SK-N-SH (cell line): ENCODE measurements at regions not wholly inside any gene's neighbourhood (a gene's known extent, or its start where the extent isn't known, plus 50 kb on each side); places are given as distances from the start of the nearest gene placed in this dataset.

Experiments used
- CTCF ChIA-PET: fragments of 300-600, 350-600 bp; formaldehyde crosslinking; extraction: SDS; loops from one replicate; lab custom pipeline; 2021; lab: Yijun Ruan, JAX
- POLR2A ChIA-PET: fragments of 350-600 bp; sonication (Branson Sonifier 250); formaldehyde crosslinking; extraction: SDS; loops from one replicate; lab custom pipeline; 2020; ENCODE audit warnings: antibody characterized with exemption, inconsistent platforms; lab: Yijun Ruan, JAX
- DNase-seq: peaks from one replicate; pipeline ENCODE4 v3.0.0; 2012
- H2AFZ ChIP-seq: fragments of 200-600 bp; sonication (generic); 2 replicates; pipeline ENCODE4 v1.8.1; 2016; ENCODE audit warnings: antibody characterized with exemption, mild to moderate bottlenecking, low read depth
- H3F3A ChIP-seq: fragments of 200-600 bp; sonication (generic); replicated peaks from 2 replicates; pipeline ENCODE3; 2016; ENCODE audit warnings: antibody characterized with exemption, mild to moderate bottlenecking; ENCODE audit not compliant: insufficient read depth
- H3K27ac ChIP-seq, 2 experiments: fragments of 200-500 bp in 1 of 2; fragments of 200-600 bp in 1 of 2; sonication (Bioruptor generic) in 1 of 2; sonication (generic), shearing (Covaris generic) in 1 of 2; 2 replicates each; pipeline versions ENCODE4 v1.5.1 to v1.6.1; 2014 to 2016; ENCODE audit warnings: low read depth in 2 of 2, inconsistent platforms in 1 of 2, low read length in 1 of 2, mild to moderate bottlenecking in 1 of 2, mixed read lengths in 1 of 2
- H3K27me3 ChIP-seq: fragments of 200-600 bp; sonication (generic), shearing (Covaris generic); 2 replicates; pipeline ENCODE4 v1.6.1; 2016; ENCODE audit warnings: mixed run types; ENCODE audit not compliant: insufficient read depth
- H3K36me3 ChIP-seq, 2 experiments: fragments of 200-500 bp in 1 of 2; fragments of 200-600 bp in 1 of 2; sonication (Bioruptor generic) in 1 of 2; sonication (generic) in 1 of 2; replicated peaks in 1 of 2; 2 replicates each; pipeline versions ENCODE3 to v1.5.1; 2014 to 2016; ENCODE audit warnings: low read length in 1 of 2, mild to moderate bottlenecking in 1 of 2; ENCODE audit not compliant: insufficient read depth in 2 of 2, control insufficient read depth in 1 of 2
- H3K4me1 ChIP-seq, 2 experiments: fragments of 200-500 bp in 1 of 2; fragments of 200-600 bp in 1 of 2; sonication (Bioruptor generic) in 1 of 2; sonication (generic), shearing (Covaris generic) in 1 of 2; 2 replicates each; pipeline versions ENCODE4 v1.5.1 to v1.6.1; 2014 to 2016; ENCODE audit warnings: low read depth in 1 of 2, low read length in 1 of 2, mixed run types in 1 of 2; ENCODE audit not compliant: insufficient read depth in 2 of 2, control insufficient read depth in 1 of 2
- H3K4me2 ChIP-seq: fragments of 200-600 bp; sonication (generic), shearing (Covaris generic); 2 replicates; pipeline ENCODE4 v1.6.1; 2017; ENCODE audit warnings: mixed run types
- H3K4me3 ChIP-seq, 2 experiments: fragments of 200-500 bp in 1 of 2; fragments of 200-600 bp in 1 of 2; sonication (Bioruptor generic) in 1 of 2; sonication (generic), shearing (Covaris generic) in 1 of 2; 2 replicates each; pipeline versions ENCODE4 v1.5.1 to v1.8.1; 2014 to 2016; ENCODE audit warnings: low read depth in 2 of 2, inconsistent platforms in 1 of 2, low read length in 1 of 2, mild to moderate bottlenecking in 1 of 2, mixed read lengths in 1 of 2, moderate library complexity in 1 of 2
- H3K79me2 ChIP-seq: fragments of 200-600 bp; sonication (generic); 2 replicates; pipeline ENCODE4 v1.8.1; 2017; ENCODE audit warnings: mild to moderate bottlenecking; ENCODE audit not compliant: insufficient read depth
- H3K9ac ChIP-seq: fragments of 200-600 bp; sonication (generic); 2 replicates; pipeline ENCODE4 v1.6.1; 2017; ENCODE audit warnings: mixed run types
- H3K9me2 ChIP-seq: fragments of 200-600 bp; sonication (generic); 2 replicates; pipeline ENCODE4 v1.6.1; 2017; ENCODE audit warnings: mixed run types
- H3K9me3 ChIP-seq: fragments of 200-600 bp; sonication (generic); 2 replicates; pipeline ENCODE4 v1.6.1; 2017; ENCODE audit warnings: mixed run types, mild to moderate bottlenecking, moderate library complexity
- H4K20me1 ChIP-seq: fragments of 200-600 bp; sonication (generic); 2 replicates; pipeline ENCODE4 v1.6.1; 2017; ENCODE audit warnings: mild to moderate bottlenecking, mixed run types; ENCODE audit not compliant: insufficient read depth
- CHD2 ChIP-seq: fragments of 150-350 bp; IDR thresholded peaks from 2 replicates; pipeline ENCODE4 v1.6.1; 2018; ENCODE audit warnings: low read length; ENCODE audit not compliant: partially characterized antibody
- EP300 ChIP-seq, 2 experiments: IDR thresholded peaks; 2 replicates each; pipeline versions ENCODE4 v1.4.0 to v1.6.1; 2012; ENCODE audit warnings: borderline replicate concordance in 1 of 2, low read depth in 1 of 2, low read length in 1 of 2
- FOXM1 ChIP-seq: IDR thresholded peaks from 2 replicates; pipeline ENCODE4 v1.4.0; 2012; ENCODE audit warnings: low read depth, mild to moderate bottlenecking
- GATA2 ChIP-seq: sonication (generic); formaldehyde crosslinking; IDR thresholded peaks from 2 replicates; pipeline ENCODE4 v1.5.0; 2020; ENCODE audit warnings: mild to moderate bottlenecking, missing genetic modification reagents
- MAX ChIP-seq: IDR thresholded peaks from 2 replicates; pipeline ENCODE4 v1.4.0; 2012; ENCODE audit warnings: low read depth
- RAD21 ChIP-seq: IDR thresholded peaks from 2 replicates; pipeline ENCODE4 v1.6.1; 2012; ENCODE audit warnings: mild to moderate bottlenecking, low read length
- TEAD4 ChIP-seq: IDR thresholded peaks from 2 replicates; pipeline ENCODE4 v1.4.0; 2012; ENCODE audit warnings: mild to moderate bottlenecking, borderline replicate concordance; ENCODE audit not compliant: insufficient read depth
- YY1 ChIP-seq: IDR thresholded peaks from 2 replicates; pipeline ENCODE4 v1.4.0; 2012; ENCODE audit warnings: low read depth, mild to moderate bottlenecking
- WGBS: methylation state at CpG from one replicate; pipeline ENCODE4 v1.1.6; 2017; ENCODE audit warnings: low lambda C conversion rate; 5-methylcytosine and 5-hydroxymethylcytosine counted together
- TF ChIP-seq, protein P1 (sequence below): IDR thresholded peaks from 2 replicates; pipeline ENCODE4 v1.6.1; 2012; ENCODE audit warnings: mild to moderate bottlenecking, low read depth, low read length, moderate library complexity
- TF ChIP-seq, protein P2 (sequence below): IDR thresholded peaks from 2 replicates; pipeline ENCODE4 v1.4.0; 2012; ENCODE audit warnings: low read depth, borderline replicate concordance

DNA sequence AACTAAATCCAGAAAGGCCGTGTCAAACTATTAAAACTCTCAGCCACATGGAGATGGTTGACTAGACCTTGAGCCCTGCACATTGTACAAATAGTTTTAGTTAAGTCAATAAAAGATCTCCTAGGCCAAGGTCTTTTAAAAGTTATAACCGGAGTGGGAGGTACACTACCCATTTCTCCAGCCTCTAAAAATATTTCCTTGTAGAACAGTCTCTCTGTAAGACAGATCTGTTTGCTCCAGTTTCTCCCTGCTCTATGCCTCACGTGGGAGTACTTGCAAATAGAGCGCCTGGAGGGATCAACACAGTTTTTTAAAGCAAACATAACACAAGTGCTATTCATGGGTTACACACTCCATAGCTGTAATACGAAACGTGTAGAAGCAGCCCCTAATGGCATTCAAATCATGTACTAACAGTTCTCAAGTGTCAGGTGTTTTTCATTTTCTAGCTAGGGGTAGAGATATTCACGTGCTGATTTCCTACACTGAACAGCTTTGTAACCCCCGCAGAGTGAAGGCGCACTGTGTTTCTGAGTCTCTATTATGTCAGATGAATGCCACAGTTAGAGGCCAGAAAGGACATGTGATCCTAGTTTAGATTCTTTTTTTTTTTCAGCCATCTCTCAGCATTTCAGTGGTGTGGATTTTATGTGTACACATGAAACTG, 703.4 kb upstream of the GRAMD2B start:
- Histone ChIP-seq H3K9me3 (no peaks in the 10 kb centered on the region), H3K9ac (no peak overlapping the region), H3K79me2 (no peaks in the 10 kb centered on the region), H3K4me1 (peaks cover 0 to 12% of the 10 kb centered on the region in 2 experiments; a peak in 2 of 4 replicates), H2AFZ (no peak overlapping the region), H4K20me1 (no peaks in the 10 kb centered on the region), H3K9me2 (no peaks in the 10 kb centered on the region), H3K27me3 (no peaks in the 10 kb centered on the region), H3F3A (no peaks in the 10 kb centered on the region), H3K4me2 (no peak overlapping the region), H3K27ac (peak overlapping the region in 1 of 2 experiments; percentile 78; a peak in 2 of 4 replicates), H3K36me3 (no peaks in the 10 kb centered on the region), H3K4me3 (no peak overlapping the region)
- TF ChIP-seq YY1 = no peak
- TF ChIP-seq, protein P1, sequence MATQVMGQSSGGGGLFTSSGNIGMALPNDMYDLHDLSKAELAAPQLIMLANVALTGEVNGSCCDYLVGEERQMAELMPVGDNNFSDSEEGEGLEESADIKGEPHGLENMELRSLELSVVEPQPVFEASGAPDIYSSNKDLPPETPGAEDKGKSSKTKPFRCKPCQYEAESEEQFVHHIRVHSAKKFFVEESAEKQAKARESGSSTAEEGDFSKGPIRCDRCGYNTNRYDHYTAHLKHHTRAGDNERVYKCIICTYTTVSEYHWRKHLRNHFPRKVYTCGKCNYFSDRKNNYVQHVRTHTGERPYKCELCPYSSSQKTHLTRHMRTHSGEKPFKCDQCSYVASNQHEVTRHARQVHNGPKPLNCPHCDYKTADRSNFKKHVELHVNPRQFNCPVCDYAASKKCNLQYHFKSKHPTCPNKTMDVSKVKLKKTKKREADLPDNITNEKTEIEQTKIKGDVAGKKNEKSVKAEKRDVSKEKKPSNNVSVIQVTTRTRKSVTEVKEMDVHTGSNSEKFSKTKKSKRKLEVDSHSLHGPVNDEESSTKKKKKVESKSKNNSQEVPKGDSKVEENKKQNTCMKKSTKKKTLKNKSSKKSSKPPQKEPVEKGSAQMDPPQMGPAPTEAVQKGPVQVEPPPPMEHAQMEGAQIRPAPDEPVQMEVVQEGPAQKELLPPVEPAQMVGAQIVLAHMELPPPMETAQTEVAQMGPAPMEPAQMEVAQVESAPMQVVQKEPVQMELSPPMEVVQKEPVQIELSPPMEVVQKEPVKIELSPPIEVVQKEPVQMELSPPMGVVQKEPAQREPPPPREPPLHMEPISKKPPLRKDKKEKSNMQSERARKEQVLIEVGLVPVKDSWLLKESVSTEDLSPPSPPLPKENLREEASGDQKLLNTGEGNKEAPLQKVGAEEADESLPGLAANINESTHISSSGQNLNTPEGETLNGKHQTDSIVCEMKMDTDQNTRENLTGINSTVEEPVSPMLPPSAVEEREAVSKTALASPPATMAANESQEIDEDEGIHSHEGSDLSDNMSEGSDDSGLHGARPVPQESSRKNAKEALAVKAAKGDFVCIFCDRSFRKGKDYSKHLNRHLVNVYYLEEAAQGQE = no peak
- TF ChIP-seq EP300 (IDR thresholded peaks at IDR 0.05; ENCODE audit: borderline replicate concordance in 1 of 2, low read depth in 1 of 2, low read length in 1 of 2) = peak in 1 of 2 experiments; percentile 29; a peak in 1 of 4 replicates
- TF ChIP-seq, protein P2, sequence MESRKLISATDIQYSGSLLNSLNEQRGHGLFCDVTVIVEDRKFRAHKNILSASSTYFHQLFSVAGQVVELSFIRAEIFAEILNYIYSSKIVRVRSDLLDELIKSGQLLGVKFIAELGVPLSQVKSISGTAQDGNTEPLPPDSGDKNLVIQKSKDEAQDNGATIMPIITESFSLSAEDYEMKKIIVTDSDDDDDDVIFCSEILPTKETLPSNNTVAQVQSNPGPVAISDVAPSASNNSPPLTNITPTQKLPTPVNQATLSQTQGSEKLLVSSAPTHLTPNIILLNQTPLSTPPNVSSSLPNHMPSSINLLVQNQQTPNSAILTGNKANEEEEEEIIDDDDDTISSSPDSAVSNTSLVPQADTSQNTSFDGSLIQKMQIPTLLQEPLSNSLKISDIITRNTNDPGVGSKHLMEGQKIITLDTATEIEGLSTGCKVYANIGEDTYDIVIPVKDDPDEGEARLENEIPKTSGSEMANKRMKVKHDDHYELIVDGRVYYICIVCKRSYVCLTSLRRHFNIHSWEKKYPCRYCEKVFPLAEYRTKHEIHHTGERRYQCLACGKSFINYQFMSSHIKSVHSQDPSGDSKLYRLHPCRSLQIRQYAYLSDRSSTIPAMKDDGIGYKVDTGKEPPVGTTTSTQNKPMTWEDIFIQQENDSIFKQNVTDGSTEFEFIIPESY = no peak
- no peak for TF ChIP-seq CHD2
- TF ChIP-seq FOXM1 = no peak
- TF ChIP-seq RAD21 = peak; percentile 15; the same call in 1 of the 2 replicates
- TF ChIP-seq MAX = no peak
- TF ChIP-seq TEAD4 = no peak
- CTCF ChIA-PET = interaction anchor here (0.7 to 1.1 kb wide), 2 partner anchors 43 to 346 kb away, joined by 3 read pairs; no protein-coding TSS in a partner anchor
- WGBS = 75% methylated on average over 9 of the region's 9 CpGs
- no peak for DNase-seq
- POLR2A ChIA-PET = interaction anchor here (0.5 kb wide), 1 partner anchor 954 kb away, joined by 3 read pairs; no protein-coding TSS in a partner anchor

GRCh38 chr5:125720348-125720685, 702.9 kb upstream of the GRAMD2B start:
- Histone ChIP-seq H3K9me2 (no peaks in the 10 kb centered on the region), H3K27me3 (no peaks in the 10 kb centered on the region), H4K20me1 (no peaks in the 10 kb centered on the region), H3K9ac (no peak overlapping the region), H3K9me3 (no peaks in the 10 kb centered on the region), H3K4me2 (no peak overlapping the region), H3K27ac (peak overlapping the region in 1 of 2 experiments; percentile 78; a peak in 2 of 4 replicates)
- POLR2A ChIA-PET = no interaction called here
- DNase-seq = no peak
- TF ChIP-seq GATA2 (CRISPR knock-in tag) = no peak
- TF ChIP-seq, all 33 proteins: peak for 0
- CTCF ChIA-PET = interaction anchor here (0.7 kb wide), 1 partner anchor 346 kb away, joined by 3 read pairs; no protein-coding TSS in a partner anchor
- Histone ChIP-seq H3F3A (no peaks in the 10 kb centered on the region), H2AFZ (no peak overlapping the region), H3K36me3 (no peaks in the 10 kb centered on the region), H3K4me3 (no peak overlapping the region), H3K4me1 (peaks cover 0 to 12% of the 10 kb centered on the region in 2 experiments; a peak in 2 of 4 replicates), H3K79me2 (no peaks in the 10 kb centered on the region)
- 71% methylated on average over 2 of the region's 2 CpGs for WGBS
